ENCODE measurements at regions not wholly inside any gene's neighbourhood (a gene's known extent, or its start where the extent isn't known, plus 50 kb on each side); places are given as distances from the start of the nearest gene placed in this dataset.

- TF ChIP-seq ZFX (IDR thresholded peaks at IDR 0.05) (no peak), CTCF (conservative IDR thresholded peaks at IDR 0.05) (no peak)
These were observed 181.5 kb downstream of the USP12 start for GRCh38 chr13:26989957-26990713.
